ENCODE measurements at regions not wholly inside any gene's neighbourhood (a gene's known extent, or its start where the extent isn't known, plus 50 kb on each side); places are given as distances from the start of the nearest gene placed in this dataset.

GRCh38 chr14:87268997-87269396, 724.0 kb downstream of the GALC start:
- TF ChIP-seq CTCF (IDR thresholded peaks at IDR 0.05), result no peak
- TF ChIP-seq POLR2A (IDR thresholded peaks at IDR 0.05), result no peak

Data from adrenal gland (tissue), 5 donors.